ENCODE measurements at regions not wholly inside any gene's neighbourhood (a gene's known extent, or its start where the extent isn't known, plus 50 kb on each side); places are given as distances from the start of the nearest gene placed in this dataset.

DNA sequence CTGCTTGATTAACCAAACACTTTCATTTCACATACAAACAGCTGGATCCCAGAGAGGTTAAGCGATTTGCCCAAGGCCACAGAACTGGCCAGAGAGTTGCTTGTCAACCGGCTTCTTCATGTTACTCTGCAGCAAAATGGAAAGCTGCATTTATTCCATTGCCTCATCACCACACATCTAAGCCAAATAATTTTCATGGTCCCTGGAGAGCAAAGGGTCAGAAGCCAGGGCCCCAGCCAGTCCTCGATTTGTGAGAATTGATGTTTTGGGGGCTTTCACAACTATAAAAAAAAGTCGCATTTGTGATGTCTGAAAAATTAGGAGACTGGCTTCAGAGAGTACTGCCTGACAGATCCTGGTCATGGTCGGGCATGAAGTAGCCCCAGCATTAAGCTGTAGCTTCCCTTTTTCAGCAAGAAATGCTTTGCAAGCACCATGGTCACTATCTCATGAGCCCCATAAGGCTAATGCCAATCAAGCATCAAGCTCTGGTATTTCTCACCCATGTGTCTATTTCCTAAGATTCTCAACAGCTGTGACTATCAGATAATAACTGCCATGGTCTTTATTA is 95.8 kb downstream of the BANF2 start:
- TF ChIP-seq CTCF (IDR thresholded peaks at IDR 0.05; ENCODE audit: low read depth, low read length, missing control alignments) = no peak
- no peak overlapping the region for H3K4me3 ChIP-seq (ENCODE audit: low read depth, low read length)
- DNase-seq (ENCODE audit: low read depth) = no peak
- in situ Hi-C loops (cut with HindIII; ENCODE audit: low sequenced_read_pairs) = no loop called here

- H3K4me3 ChIP-seq (ENCODE audit: low read depth, low read length) = no peak overlapping the region
- no peak for TF ChIP-seq CTCF (IDR thresholded peaks at IDR 0.05; ENCODE audit: low read depth, low read length, missing control alignments)
- in situ Hi-C loops (cut with HindIII; ENCODE audit: low sequenced_read_pairs) = no loop called here
- no peak for DNase-seq (ENCODE audit: low read depth)
Measured at GRCh38 chr20:17795003-17795402, 95.2 kb downstream of the BANF2 start.

- DNase-seq (ENCODE audit: low read depth) = no peak
- in situ Hi-C loops (cut with HindIII; ENCODE audit: low sequenced_read_pairs) = no loop called here
- no peak overlapping the region for H3K4me3 ChIP-seq (ENCODE audit: low read depth, low read length)
- TF ChIP-seq CTCF (IDR thresholded peaks at IDR 0.05; ENCODE audit: low read depth, low read length, missing control alignments) = no peak
Measured at GRCh38 chr20:17794400-17794799, 94.6 kb downstream of the BANF2 start.

GRCh38 chr20:17793986-17794385 is 94.2 kb downstream of the BANF2 start:
- no peak overlapping the region for H3K4me3 ChIP-seq (ENCODE audit: low read depth, low read length)
- in situ Hi-C loops (cut with HindIII; ENCODE audit: low sequenced_read_pairs) = no loop called here
- no peak for DNase-seq (ENCODE audit: low read depth)
- no peak for TF ChIP-seq CTCF (IDR thresholded peaks at IDR 0.05; ENCODE audit: low read depth, low read length, missing control alignments)

DNA sequence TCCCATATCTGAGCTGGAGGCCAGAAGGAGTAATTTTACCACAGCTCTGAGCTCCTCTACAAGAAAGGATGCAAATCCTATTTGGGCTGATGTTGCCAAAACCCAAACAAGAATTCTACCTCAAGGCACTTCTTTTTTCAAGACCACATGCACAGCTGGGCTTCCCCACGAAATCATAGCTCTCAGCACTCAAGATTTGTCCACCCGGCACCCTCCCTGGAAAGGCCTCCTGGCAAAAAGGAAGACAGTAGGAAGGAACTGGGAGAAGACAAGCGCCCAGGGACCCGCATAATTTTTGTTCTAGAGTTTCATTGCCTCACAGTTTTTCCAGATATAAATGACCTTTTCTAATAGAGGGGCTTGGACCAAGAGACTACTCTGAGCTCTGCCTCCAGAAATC is 90.5 kb downstream of the BANF2 start:
- in situ Hi-C loops (cut with HindIII; ENCODE audit: low sequenced_read_pairs) = no loop called here
- DNase-seq (ENCODE audit: low read depth) = peak; percentile 45
- no peak for TF ChIP-seq CTCF (IDR thresholded peaks at IDR 0.05; ENCODE audit: low read depth, low read length, missing control alignments)
- H3K4me3 ChIP-seq (ENCODE audit: low read depth, low read length) = no peak overlapping the region

- in situ Hi-C loops (cut with HindIII; ENCODE audit: low sequenced_read_pairs) = no loop called here
- TF ChIP-seq CTCF (IDR thresholded peaks at IDR 0.05; ENCODE audit: low read depth, low read length, missing control alignments) = no peak
- no peak overlapping the region for H3K4me3 ChIP-seq (ENCODE audit: low read depth, low read length)
- no peak for DNase-seq (ENCODE audit: low read depth)
Measured at GRCh38 chr20:17787816-17788215, 88.0 kb downstream of the BANF2 start.
